ENCODE measurements at regions not wholly inside any gene's neighbourhood (a gene's known extent, or its start where the extent isn't known, plus 50 kb on each side); places are given as distances from the start of the nearest gene placed in this dataset.

DNA sequence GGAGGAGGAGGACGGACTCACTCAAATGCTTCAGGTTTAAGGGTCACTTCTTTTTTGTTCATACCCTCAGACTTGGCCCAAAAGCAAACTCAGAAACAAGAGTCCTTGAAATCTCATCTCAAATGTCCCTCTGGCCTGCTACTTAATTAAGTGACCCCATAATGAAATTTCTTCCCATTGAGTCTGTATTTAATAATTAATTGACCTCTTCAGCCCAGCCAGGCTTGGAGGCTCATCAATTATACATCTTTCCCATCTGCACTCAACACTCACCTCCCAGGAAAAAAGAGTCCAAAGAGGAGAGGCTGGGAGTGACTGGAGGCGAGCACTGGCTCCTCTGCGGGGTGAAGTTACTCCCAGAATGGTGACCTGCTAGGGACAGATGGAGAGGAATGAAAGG is 90.5 kb upstream of the EYA2 start:
- Histone ChIP-seq H3K27ac (ENCODE audit: low read depth in 2 of 2, low read length in 2 of 2) (no peak overlapping the region), H3K4me1 (ENCODE audit: control insufficient read depth in 2 of 3, insufficient read depth in 2 of 3, low read depth in 1 of 3, low read length in 3 of 3) (no peaks in the 10 kb centered on the region), H3K9me3 (ENCODE audit: control insufficient read depth in 2 of 3, insufficient read depth in 1 of 3, low read length in 3 of 3) (no peaks in the 10 kb centered on the region), H3K27me3 (ENCODE audit: control insufficient read depth, insufficient read depth, low read length) (no peaks in the 10 kb centered on the region), H3K36me3 (ENCODE audit: control insufficient read depth in 2 of 3, insufficient read depth in 3 of 3, low read length in 3 of 3) (no peaks in the 10 kb centered on the region), H3K4me3 (ENCODE audit: low read length in 3 of 3) (no peak overlapping the region), H3K9ac (ENCODE audit: low read length in 3 of 3) (no peak overlapping the region)
- FAIRE-seq = no peak
- TF ChIP-seq, protein P1, sequence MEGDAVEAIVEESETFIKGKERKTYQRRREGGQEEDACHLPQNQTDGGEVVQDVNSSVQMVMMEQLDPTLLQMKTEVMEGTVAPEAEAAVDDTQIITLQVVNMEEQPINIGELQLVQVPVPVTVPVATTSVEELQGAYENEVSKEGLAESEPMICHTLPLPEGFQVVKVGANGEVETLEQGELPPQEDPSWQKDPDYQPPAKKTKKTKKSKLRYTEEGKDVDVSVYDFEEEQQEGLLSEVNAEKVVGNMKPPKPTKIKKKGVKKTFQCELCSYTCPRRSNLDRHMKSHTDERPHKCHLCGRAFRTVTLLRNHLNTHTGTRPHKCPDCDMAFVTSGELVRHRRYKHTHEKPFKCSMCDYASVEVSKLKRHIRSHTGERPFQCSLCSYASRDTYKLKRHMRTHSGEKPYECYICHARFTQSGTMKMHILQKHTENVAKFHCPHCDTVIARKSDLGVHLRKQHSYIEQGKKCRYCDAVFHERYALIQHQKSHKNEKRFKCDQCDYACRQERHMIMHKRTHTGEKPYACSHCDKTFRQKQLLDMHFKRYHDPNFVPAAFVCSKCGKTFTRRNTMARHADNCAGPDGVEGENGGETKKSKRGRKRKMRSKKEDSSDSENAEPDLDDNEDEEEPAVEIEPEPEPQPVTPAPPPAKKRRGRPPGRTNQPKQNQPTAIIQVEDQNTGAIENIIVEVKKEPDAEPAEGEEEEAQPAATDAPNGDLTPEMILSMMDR (IDR thresholded peaks at IDR 0.05; ENCODE audit: borderline replicate concordance, extremely low read depth, insufficient read depth) = no peak
- intact Hi-C loops (cut with DNase I) = no loop called here
- no peak for DNase-seq

DNA sequence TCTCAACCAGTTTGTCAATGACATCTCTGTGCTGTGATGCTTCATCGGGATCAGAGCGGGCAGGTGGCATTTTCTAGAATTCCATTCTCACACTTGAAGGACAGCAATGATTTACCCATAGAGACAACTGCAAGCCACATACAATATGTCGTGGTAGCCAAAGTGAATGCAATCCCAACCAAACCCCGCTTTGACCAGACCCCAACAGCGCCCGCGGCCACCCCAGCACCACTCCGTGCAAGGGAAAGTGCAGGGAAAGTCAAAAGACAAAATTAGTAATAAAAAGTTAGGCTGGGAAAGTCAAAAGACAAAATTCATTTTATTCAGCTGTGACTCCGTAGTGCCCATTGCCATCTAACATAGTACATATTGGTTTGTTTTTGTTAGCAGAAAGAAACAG is 88.8 kb upstream of the EYA2 start:
- no peaks in the 10 kb centered on the region for H3K27me3 ChIP-seq (ENCODE audit: control insufficient read depth, insufficient read depth, low read length)
- intact Hi-C loops (cut with DNase I) = no loop called here
- TF ChIP-seq, protein P1 (IDR thresholded peaks at IDR 0.05; ENCODE audit: borderline replicate concordance, extremely low read depth, insufficient read depth) = no peak
- H3K27ac ChIP-seq (ENCODE audit: low read depth in 2 of 2, low read length in 2 of 2) = no peak overlapping the region
- no peaks in the 10 kb centered on the region for H3K36me3 ChIP-seq (ENCODE audit: control insufficient read depth in 2 of 3, insufficient read depth in 3 of 3, low read length in 3 of 3)
- H3K9me3 ChIP-seq (ENCODE audit: control insufficient read depth in 2 of 3, insufficient read depth in 1 of 3, low read length in 3 of 3) = no peaks in the 10 kb centered on the region
- FAIRE-seq (no peak), DNase-seq (no peak)
- no peaks in the 10 kb centered on the region for H3K4me1 ChIP-seq (ENCODE audit: control insufficient read depth in 2 of 3, insufficient read depth in 2 of 3, low read depth in 1 of 3, low read length in 3 of 3)
- no peak overlapping the region for H3K4me3 ChIP-seq (ENCODE audit: low read length in 3 of 3)
- no peak overlapping the region for H3K9ac ChIP-seq (ENCODE audit: low read length in 3 of 3)

DNA sequence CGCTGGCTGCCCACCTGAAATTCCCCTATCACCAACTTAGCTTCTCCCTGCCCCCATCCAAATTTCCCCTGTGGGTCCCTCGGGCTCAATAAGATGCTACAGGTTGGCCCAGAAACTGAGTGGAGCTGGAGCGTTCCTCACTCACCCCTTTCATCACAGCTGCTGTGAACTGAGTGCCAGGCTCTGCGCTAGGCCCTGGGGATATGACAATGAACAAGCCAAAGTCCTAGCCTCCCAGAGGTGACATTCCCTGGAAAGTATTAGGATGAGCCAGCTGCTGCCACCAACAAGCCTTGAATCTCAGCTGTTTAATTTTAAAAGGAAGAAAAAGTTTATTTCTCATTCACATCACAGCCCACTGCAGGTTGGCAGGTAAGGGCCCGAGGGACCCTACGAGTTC is 86.6 kb upstream of the EYA2 start:
- intact Hi-C loops (cut with DNase I) = no loop called here
- no peak overlapping the region for H3K4me3 ChIP-seq (ENCODE audit: low read length in 3 of 3)
- no peak for DNase-seq

DNA sequence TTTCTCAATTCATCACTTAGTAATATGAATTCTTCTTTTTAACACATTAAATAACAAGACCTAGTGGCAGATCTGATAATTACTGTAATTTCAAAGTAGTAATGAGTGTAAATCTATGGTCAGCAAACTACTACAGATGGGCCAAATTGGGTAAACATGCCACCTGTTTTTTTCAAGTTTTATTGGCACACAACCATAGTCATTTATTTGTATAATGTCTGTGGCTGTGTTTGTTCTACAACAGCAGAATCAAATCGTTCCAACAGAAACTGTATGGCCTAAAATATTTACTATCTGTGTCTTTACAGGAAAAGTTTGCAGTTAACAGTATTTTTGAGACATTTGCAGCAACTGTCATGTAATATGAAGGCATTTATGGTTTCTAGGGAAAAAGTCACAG is 86.1 kb upstream of the EYA2 start:
- H3K9ac ChIP-seq (ENCODE audit: low read length in 3 of 3) = no peak overlapping the region
- no peak for DNase-seq
- no peak overlapping the region for H3K4me3 ChIP-seq (ENCODE audit: low read length in 3 of 3)
- intact Hi-C loops (cut with DNase I) = no loop called here
- H3K27ac ChIP-seq (ENCODE audit: low read depth in 2 of 2, low read length in 2 of 2) = no peak overlapping the region
- H3K27me3 ChIP-seq (ENCODE audit: control insufficient read depth, insufficient read depth, low read length) = peaks cover 2% of the 10 kb centered on the region
- H3K4me1 ChIP-seq (ENCODE audit: control insufficient read depth in 2 of 3, insufficient read depth in 2 of 3, low read depth in 1 of 3, low read length in 3 of 3) = no peaks in the 10 kb centered on the region
- H3K9me3 ChIP-seq (ENCODE audit: control insufficient read depth in 2 of 3, insufficient read depth in 1 of 3, low read length in 3 of 3) = no peaks in the 10 kb centered on the region
- TF ChIP-seq, protein P1 (IDR thresholded peaks at IDR 0.05; ENCODE audit: borderline replicate concordance, extremely low read depth, insufficient read depth) = no peak
- FAIRE-seq = no peak
- H3K36me3 ChIP-seq (ENCODE audit: control insufficient read depth in 2 of 3, insufficient read depth in 3 of 3, low read length in 3 of 3) = no peaks in the 10 kb centered on the region

More for the DNA sequence above, 86.6 kb upstream of the EYA2 start:
- FAIRE-seq = no peak
- no peaks in the 10 kb centered on the region for H3K9me3 ChIP-seq (ENCODE audit: control insufficient read depth in 2 of 3, insufficient read depth in 1 of 3, low read length in 3 of 3)
- no peaks in the 10 kb centered on the region for H3K36me3 ChIP-seq (ENCODE audit: control insufficient read depth in 2 of 3, insufficient read depth in 3 of 3, low read length in 3 of 3)
- no peak overlapping the region for H3K9ac ChIP-seq (ENCODE audit: low read length in 3 of 3)
- TF ChIP-seq, protein P1 (IDR thresholded peaks at IDR 0.05; ENCODE audit: borderline replicate concordance, extremely low read depth, insufficient read depth) = no peak
- H3K4me1 ChIP-seq (ENCODE audit: control insufficient read depth in 2 of 3, insufficient read depth in 2 of 3, low read depth in 1 of 3, low read length in 3 of 3) = no peaks in the 10 kb centered on the region
- H3K27ac ChIP-seq (ENCODE audit: low read depth in 2 of 2, low read length in 2 of 2) = no peak overlapping the region
- H3K27me3 ChIP-seq (ENCODE audit: control insufficient read depth, insufficient read depth, low read length) = peaks cover 2% of the 10 kb centered on the region

All from kidney (tissue), 13 donors.